Endodermal cell (in vitro differentiated cells): ENCODE measurements at regions not wholly inside any gene's neighbourhood (a gene's known extent, or its start where the extent isn't known, plus 50 kb on each side); places are given as distances from the start of the nearest gene placed in this dataset.
A peak's percentile ranks its signal among the peaks of the same experiment; 100 is the strongest.

ENCODE experiments used
- DNase-seq: peaks from one replicate; pipeline ENCODE4 v3.0.0-alpha.2; 2017
- H3K27ac ChIP-seq: 2 replicates; pipeline ENCODE4 v1.5.1; 2013; ENCODE audit warnings: mild to moderate bottlenecking, low read depth, low read length, moderate library complexity
- H3K27me3 ChIP-seq: 2 replicates; pipeline ENCODE4 v1.6.1; 2013; ENCODE audit warnings: mild to moderate bottlenecking, low read length, moderate library complexity; ENCODE audit not compliant: insufficient read depth, control insufficient read depth, poor library complexity, severe bottlenecking
- H3K36me3 ChIP-seq: 2 replicates; pipeline ENCODE4 v1.7.0; 2013; ENCODE audit warnings: mild to moderate bottlenecking, low read length, moderate library complexity; ENCODE audit not compliant: control insufficient read depth, insufficient read depth
- H3K4me1 ChIP-seq: one replicate; pipeline ENCODE4 v1.7.0; 2013; ENCODE audit warnings: low read length; ENCODE audit not compliant: control insufficient read depth, insufficient read depth
- H3K4me3 ChIP-seq: 2 replicates; pipeline ENCODE4 v1.5.1; 2013; ENCODE audit warnings: mild to moderate bottlenecking, low read length, moderate library complexity
- H3K9ac ChIP-seq: 2 replicates; pipeline ENCODE4 v1.6.1; 2013; ENCODE audit warnings: mild to moderate bottlenecking, low read length, moderate library complexity; ENCODE audit not compliant: poor library complexity, severe bottlenecking; ENCODE audit errors: extremely low read depth
- H3K9me3 ChIP-seq: 2 replicates; pipeline ENCODE4 v1.6.1; 2013; ENCODE audit warnings: mild to moderate bottlenecking, low read length, moderate library complexity; ENCODE audit not compliant: control insufficient read depth
- H3K27ac Mint-ChIP-seq: 2 replicates; pipeline ENCODE4 v1.8.0; 2020; ENCODE audit warnings: mixed read lengths
- H3K27me3 Mint-ChIP-seq: 2 replicates; pipeline ENCODE4 v1.8.0; 2021; ENCODE audit warnings: mild to moderate bottlenecking, mixed read lengths; ENCODE audit not compliant: insufficient read depth
- H3K36me3 Mint-ChIP-seq: 2 replicates; pipeline ENCODE4 v1.8.0; 2020; ENCODE audit warnings: low read depth, mixed read lengths
- H3K4me1 Mint-ChIP-seq: 2 replicates; pipeline ENCODE4 v1.8.0; 2020; ENCODE audit warnings: mixed read lengths
- H3K4me3 Mint-ChIP-seq: 2 replicates; pipeline ENCODE4 v1.8.0; 2020; ENCODE audit warnings: mild to moderate bottlenecking, moderate library complexity, mixed read lengths
- H3K9me3 Mint-ChIP-seq: 2 replicates; pipeline ENCODE4 v1.8.0; 2020; ENCODE audit warnings: mild to moderate bottlenecking, mixed read lengths
- CTCF ChIP-seq: fragments of 200-600 bp; sonication (generic); conservative IDR thresholded peaks from 2 replicates; pipeline ENCODE4 v1.5.0; 2021; ENCODE audit warnings: antibody characterized with exemption, mild to moderate bottlenecking
- WGBS, 2 experiments: methylation state at CpG; one replicate each; pipeline versions ENCODE4 v1.1.5 to v1.1.7; 2013; ENCODE audit warnings: missing lambda C conversion rate in 2 of 2, mixed read lengths in 1 of 2; ENCODE audit not compliant: insufficient coverage in 1 of 2, insufficient read length in 1 of 2; 5-methylcytosine and 5-hydroxymethylcytosine counted together

- no peaks in the 10 kb centered on the region for H3K9me3 Mint-ChIP-seq
- H3K27me3 Mint-ChIP-seq, result peaks cover 10% of the 10 kb centered on the region
- Histone ChIP-seq H3K36me3 (no peaks in the 10 kb centered on the region), H3K9ac (no peak overlapping the region), H3K4me1 (peaks cover 6% of the 10 kb centered on the region), H3K27me3 (no peaks in the 10 kb centered on the region), H3K4me3 (no peak overlapping the region), H3K9me3 (no peaks in the 10 kb centered on the region), H3K27ac (no peak overlapping the region)
- no peak overlapping the region for H3K27ac Mint-ChIP-seq
- TF ChIP-seq CTCF, result no peak
- H3K36me3 Mint-ChIP-seq, result no peaks in the 10 kb centered on the region
- H3K4me1 Mint-ChIP-seq, result peaks cover 25% of the 10 kb centered on the region
- DNase-seq, result no peak
- no peak overlapping the region for H3K4me3 Mint-ChIP-seq
Measured at GRCh38 chr2:118697781-118698180, 149.7 kb downstream of the EN1 start.

- no peak for TF ChIP-seq CTCF
- H3K4me1 ChIP-seq, result peaks cover 6% of the 10 kb centered on the region
- Mint-ChIP-seq H3K9me3 (no peaks in the 10 kb centered on the region), H3K27ac (no peak overlapping the region), H3K4me1 (peaks cover 26% of the 10 kb centered on the region), H3K27me3 (peaks cover 8% of the 10 kb centered on the region), H3K4me3 (no peak overlapping the region), H3K36me3 (no peaks in the 10 kb centered on the region)
- no peak overlapping the region for H3K27ac ChIP-seq
- no peaks in the 10 kb centered on the region for H3K36me3 ChIP-seq
- no peaks in the 10 kb centered on the region for H3K9me3 ChIP-seq
- peak; percentile 38 for DNase-seq
- WGBS, 2 experiments, result 89 to 96% methylated on average over 5 to 6 of the region's 6 CpGs
- H3K4me3 ChIP-seq, result no peak overlapping the region
- no peaks in the 10 kb centered on the region for H3K27me3 ChIP-seq
- no peak overlapping the region for H3K9ac ChIP-seq
Measured at GRCh38 chr2:118696786-118697465, 150.5 kb downstream of the EN1 start.

- Histone ChIP-seq H3K36me3 (no peaks in the 10 kb centered on the region), H3K9ac (no peak overlapping the region), H3K9me3 (no peaks in the 10 kb centered on the region), H3K4me3 (no peak overlapping the region), H3K27me3 (no peaks in the 10 kb centered on the region), H3K27ac (no peak overlapping the region), H3K4me1 (peaks cover 6% of the 10 kb centered on the region)
- peaks cover 22% of the 10 kb centered on the region for H3K4me1 Mint-ChIP-seq
- DNase-seq, result no peak
- peaks cover 10% of the 10 kb centered on the region for H3K27me3 Mint-ChIP-seq
- H3K4me3 Mint-ChIP-seq, result no peak overlapping the region
- no peaks in the 10 kb centered on the region for H3K9me3 Mint-ChIP-seq
- no peaks in the 10 kb centered on the region for H3K36me3 Mint-ChIP-seq
- WGBS, 2 experiments, result 75 to 78% methylated on average over 1 to 6 of the region's 6 CpGs
- TF ChIP-seq CTCF, result peak; percentile 19
- H3K27ac Mint-ChIP-seq, result no peak overlapping the region
Measured at GRCh38 chr2:118693287-118693822, 154.1 kb downstream of the EN1 start.
